B cell (primary cell): ENCODE measurements at regions not wholly inside any gene's neighbourhood (a gene's known extent, or its start where the extent isn't known, plus 50 kb on each side); places are given as distances from the start of the nearest gene placed in this dataset.

ENCODE experiments used
- ATAC-seq: fragments of 200-7000 bp; cut with Tn5 transposase; one replicate; pipeline ENCODE4 v1.10.0; 2021; ENCODE audit warnings: low read depth, mild to moderate bottlenecking, moderate number of reproducible peaks, moderate library complexity
- CTCF ChIA-PET: fragments of 350-600 bp; sonication (Branson Sonifier 250); formaldehyde crosslinking; loops from one replicate; lab custom pipeline; 2021; ENCODE audit warnings: antibody characterized with exemption, inconsistent platforms; lab: Charles Lee
- POLR2A ChIA-PET: fragments of 350-600 bp; sonication (Branson Sonifier 250); formaldehyde crosslinking; loops from one replicate; lab custom pipeline; 2021; ENCODE audit warnings: antibody characterized with exemption; lab: Charles Lee
- DNase-seq: peaks from one replicate; pipeline ENCODE4 v3.0.0; 2013
- H2AFZ ChIP-seq: 2 replicates; pipeline ENCODE4 v1.6.1; 2012; ENCODE audit warnings: mild to moderate bottlenecking, low read depth, low read length; ENCODE audit not compliant: insufficient read depth, poor library complexity, severe bottlenecking
- H3K27ac ChIP-seq, 2 donors: 1 replicate in 1 of 2; 2 replicates in 1 of 2; pipeline ENCODE4 v1.5.1; 2012 to 2013; ENCODE audit warnings: low read length in 2 of 2, mild to moderate bottlenecking in 2 of 2, moderate library complexity in 1 of 2
- H3K27me3 ChIP-seq, 4 experiments: fragments of 200-600 bp in 1 of 4; sonication (generic) in 1 of 4; replicated peaks in 1 of 4; 1 replicate in 2 of 4; 2 replicates in 2 of 4; pipeline versions ENCODE4 v1.6.1 to v1.7.0; 2013 to 2016; ENCODE audit warnings: low read length in 3 of 4, mild to moderate bottlenecking in 2 of 4, mixed read lengths in 1 of 4, moderate library complexity in 1 of 4; ENCODE audit not compliant: insufficient read depth in 4 of 4, control insufficient read depth in 3 of 4; ENCODE audit errors: control extremely low read depth in 1 of 4
- H3K36me3 ChIP-seq, 2 experiments: replicated peaks in 1 of 2; 1 replicate in 1 of 2; 2 replicates in 1 of 2; pipeline versions ENCODE4 v1.6.1 to v1.7.1; 2013; ENCODE audit warnings: low read length in 1 of 2; ENCODE audit not compliant: insufficient read depth in 2 of 2, control insufficient read depth in 1 of 2; ENCODE audit errors: control extremely low read depth in 1 of 2, extremely low read depth in 1 of 2
- H3K4me1 ChIP-seq, 2 donors: fragments of 200-600 bp in 1 of 2; sonication (generic) in 1 of 2; 1 replicate in 1 of 2; 2 replicates in 1 of 2; pipeline versions ENCODE4 v1.5.1 to v1.6.1; 2013 to 2017; ENCODE audit warnings: low read length in 2 of 2; ENCODE audit not compliant: control insufficient read depth in 2 of 2, insufficient read depth in 2 of 2
- H3K4me2 ChIP-seq: replicated peaks from 2 replicates; pipeline ENCODE3; 2012; ENCODE audit warnings: mild to moderate bottlenecking, low read depth, low read length; ENCODE audit not compliant: poor library complexity, severe bottlenecking
- H3K4me3 ChIP-seq, 5 experiments: fragments of 200-600 bp in 1 of 5; sonication (generic) in 1 of 5; 1 replicate in 3 of 5; 2 replicates in 2 of 5; pipeline versions ENCODE4 v1.5.1 to v1.7.0; 2011 to 2016; ENCODE audit warnings: low read length in 4 of 5, mild to moderate bottlenecking in 4 of 5, low read depth in 2 of 5, control low read depth in 1 of 5, moderate library complexity in 1 of 5; ENCODE audit not compliant: insufficient read depth in 1 of 5; ENCODE audit errors: control extremely low read depth in 1 of 5, extremely low read depth in 1 of 5
- H3K79me2 ChIP-seq: fragments of 200-600 bp; sonication (generic); one replicate; pipeline ENCODE4 v1.6.0; 2016; ENCODE audit warnings: low read length; ENCODE audit not compliant: control insufficient read depth, insufficient read depth
- H3K9ac ChIP-seq: fragments of 200-600 bp; sonication (generic); 2 replicates; pipeline ENCODE4 v1.6.1; 2017; ENCODE audit warnings: mild to moderate bottlenecking, low read length, moderate library complexity
- H3K9me3 ChIP-seq, 3 donors: one replicate each; pipeline versions ENCODE4 v1.6.1 to v1.7.1; 2013; ENCODE audit warnings: low read length in 2 of 3; ENCODE audit not compliant: control insufficient read depth in 2 of 3, insufficient read depth in 1 of 3; ENCODE audit errors: control extremely low read depth in 1 of 3
- H4K20me1 ChIP-seq: 2 replicates; pipeline ENCODE4 v1.6.0; 2012; ENCODE audit warnings: mild to moderate bottlenecking, low read length; ENCODE audit not compliant: insufficient read depth, control insufficient read depth, poor library complexity, severe bottlenecking
- H3K27ac Mint-ChIP-seq: one replicate; pipeline ENCODE4 v1.8.0; 2021; ENCODE audit warnings: mixed read lengths
- H3K27me3 Mint-ChIP-seq: one replicate; pipeline ENCODE4 v1.8.0; 2021; ENCODE audit warnings: mixed read lengths
- H3K4me1 Mint-ChIP-seq: one replicate; pipeline ENCODE4 v1.8.0; 2021; ENCODE audit warnings: mixed read lengths
- H3K4me3 Mint-ChIP-seq: one replicate; pipeline ENCODE4 v1.8.0; 2021; ENCODE audit warnings: mixed read lengths
- H3K9me3 Mint-ChIP-seq: one replicate; pipeline ENCODE4 v1.8.0; 2022; ENCODE audit warnings: mixed read lengths; ENCODE audit not compliant: insufficient read depth
- EZH2 ChIP-seq: IDR thresholded peaks from 2 replicates; pipeline ENCODE4 v1.6.1; 2012; ENCODE audit warnings: borderline replicate concordance, low read depth, mild to moderate bottlenecking, moderate library complexity, low read length; ENCODE audit not compliant: insufficient read depth, poor library complexity, severe bottlenecking
- WGBS: methylation state at CpG from one replicate; pipeline ENCODE4 v1.1.5; 2013; ENCODE audit warnings: missing lambda C conversion rate; ENCODE audit not compliant: insufficient coverage; 5-methylcytosine and 5-hydroxymethylcytosine counted together
- intact Hi-C: fragments of 100-400 bp; cut with micrococcal nuclease; formaldehyde crosslinking; loops from one replicate; pipeline ENCODE4 v1.10.0; 2022
- TF ChIP-seq, protein P1 (sequence below): fragments of 200-600 bp; IDR thresholded peaks from one replicate; pipeline ENCODE4 v1.8.0; 2022; ENCODE audit warnings: antibody characterized with exemption, mild to moderate bottlenecking

GRCh38 chr3:64805248-64805647, 117.4 kb upstream of the ADAMTS9 start:
- H3K27ac Mint-ChIP-seq = no peak overlapping the region
- intact Hi-C loops = no loop called here

GRCh38 chr3:64803469-64803868, 115.7 kb upstream of the ADAMTS9 start:
- Mint-ChIP-seq H3K9me3 (no peaks in the 10 kb centered on the region), H3K4me3 (no peak overlapping the region), H3K27me3 (no peaks in the 10 kb centered on the region), H3K4me1 (no peaks in the 10 kb centered on the region), H3K27ac (no peak overlapping the region)
- Histone ChIP-seq H3K79me2 (no peaks in the 10 kb centered on the region), H4K20me1 (no peaks in the 10 kb centered on the region), H3K9ac (no peak overlapping the region), H3K27me3 (no peaks in the 10 kb centered on the region), H3K36me3 (no peaks in the 10 kb centered on the region), H3K27ac (no peak overlapping the region), H3K4me3 (no peak overlapping the region), H3K4me2 (no peak overlapping the region), H3K4me1 (no peaks in the 10 kb centered on the region), H2AFZ (no peak overlapping the region), H3K9me3 (no peaks in the 10 kb centered on the region)
- CTCF ChIA-PET = no interaction called here
- ATAC-seq (no peak), DNase-seq (no peak)
- 95% methylated on average over 4 of the region's 9 CpGs for WGBS
- intact Hi-C loops = no loop called here
- POLR2A ChIA-PET = no interaction called here
- TF ChIP-seq EZH2 = no peak
- TF ChIP-seq, protein P1, sequence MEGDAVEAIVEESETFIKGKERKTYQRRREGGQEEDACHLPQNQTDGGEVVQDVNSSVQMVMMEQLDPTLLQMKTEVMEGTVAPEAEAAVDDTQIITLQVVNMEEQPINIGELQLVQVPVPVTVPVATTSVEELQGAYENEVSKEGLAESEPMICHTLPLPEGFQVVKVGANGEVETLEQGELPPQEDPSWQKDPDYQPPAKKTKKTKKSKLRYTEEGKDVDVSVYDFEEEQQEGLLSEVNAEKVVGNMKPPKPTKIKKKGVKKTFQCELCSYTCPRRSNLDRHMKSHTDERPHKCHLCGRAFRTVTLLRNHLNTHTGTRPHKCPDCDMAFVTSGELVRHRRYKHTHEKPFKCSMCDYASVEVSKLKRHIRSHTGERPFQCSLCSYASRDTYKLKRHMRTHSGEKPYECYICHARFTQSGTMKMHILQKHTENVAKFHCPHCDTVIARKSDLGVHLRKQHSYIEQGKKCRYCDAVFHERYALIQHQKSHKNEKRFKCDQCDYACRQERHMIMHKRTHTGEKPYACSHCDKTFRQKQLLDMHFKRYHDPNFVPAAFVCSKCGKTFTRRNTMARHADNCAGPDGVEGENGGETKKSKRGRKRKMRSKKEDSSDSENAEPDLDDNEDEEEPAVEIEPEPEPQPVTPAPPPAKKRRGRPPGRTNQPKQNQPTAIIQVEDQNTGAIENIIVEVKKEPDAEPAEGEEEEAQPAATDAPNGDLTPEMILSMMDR = no peak

More at GRCh38 chr3:64805248-64805647, 117.4 kb upstream of the ADAMTS9 start:
- WGBS = 100% methylated on average over 1 of the region's 2 CpGs
- H3K4me1 ChIP-seq = no peaks in the 10 kb centered on the region
- DNase-seq (no peak), ATAC-seq (no peak)
- no peak for TF ChIP-seq EZH2
- no peaks in the 10 kb centered on the region for H3K9me3 ChIP-seq
- CTCF ChIA-PET = no interaction called here
- POLR2A ChIA-PET = no interaction called here
- H3K4me3 Mint-ChIP-seq = no peak overlapping the region
- H3K27me3 ChIP-seq = no peaks in the 10 kb centered on the region
- H2AFZ ChIP-seq = no peak overlapping the region
- no peaks in the 10 kb centered on the region for H3K79me2 ChIP-seq
- no peaks in the 10 kb centered on the region for H3K36me3 ChIP-seq
- H3K27me3 Mint-ChIP-seq = no peaks in the 10 kb centered on the region
- peaks cover 2% of the 10 kb centered on the region for H3K9me3 Mint-ChIP-seq
- no peak overlapping the region for H3K27ac ChIP-seq
- no peaks in the 10 kb centered on the region for H4K20me1 ChIP-seq
- H3K4me3 ChIP-seq = no peak overlapping the region
- no peak overlapping the region for H3K4me2 ChIP-seq
- H3K9ac ChIP-seq = no peak overlapping the region
- no peaks in the 10 kb centered on the region for H3K4me1 Mint-ChIP-seq
